Mucosa of gallbladder (tissue), 1 donor: ENCODE measurements at regions not wholly inside any gene's neighbourhood (a gene's known extent, or its start where the extent isn't known, plus 50 kb on each side); places are given as distances from the start of the nearest gene placed in this dataset.

ENCODE experiments used
- DNase-seq: peaks from one replicate; pipeline ENCODE4 v3.0.0-alpha.2; 2020; ENCODE audit warnings: low spot score
- donor health status: DM: no; HTN: no; CAD: no.

- no peak for DNase-seq
These were observed 269.7 kb upstream of the FAR2 start for GRCh38 chr12:28879379-28879778.

- no peak for DNase-seq
These were observed 266.6 kb upstream of the FAR2 start for GRCh38 chr12:28882444-28882843.

- DNase-seq = no peak
These were observed 265.6 kb upstream of the FAR2 start for GRCh38 chr12:28883406-28883997.

- no peak for DNase-seq
These were observed 264.0 kb upstream of the FAR2 start for GRCh38 chr12:28884904-28885679.

- DNase-seq = no peak
These were observed 263.1 kb upstream of the FAR2 start for GRCh38 chr12:28885928-28886327.

- DNase-seq = no peak
These were observed 261.6 kb upstream of the FAR2 start for GRCh38 chr12:28887461-28887990.

- DNase-seq = no peak
These were observed 258.4 kb upstream of the FAR2 start for GRCh38 chr12:28890664-28891063.

- DNase-seq = no peak
These were observed 258.0 kb upstream of the FAR2 start for GRCh38 chr12:28891126-28891525.

- no peak for DNase-seq
These were observed 255.7 kb upstream of the FAR2 start for GRCh38 chr12:28893365-28893764.

- no peak for DNase-seq
These were observed 255.2 kb upstream of the FAR2 start for GRCh38 chr12:28893856-28894255.

GRCh38 chr12:28896421-28896820 is 252.7 kb upstream of the FAR2 start:
- no peak for DNase-seq

- DNase-seq = no peak
These were observed 251.0 kb upstream of the FAR2 start for GRCh38 chr12:28898038-28898437.

- no peak for DNase-seq
These were observed 249.1 kb upstream of the FAR2 start for GRCh38 chr12:28899951-28900350.

- no peak for DNase-seq
These were observed 243.7 kb upstream of the FAR2 start for GRCh38 chr12:28905220-28905955.

GRCh38 chr12:28908646-28909045 is 240.4 kb upstream of the FAR2 start:
- no peak for DNase-seq

GRCh38 chr12:28909291-28909690 is 239.8 kb upstream of the FAR2 start:
- DNase-seq = no peak

- DNase-seq = no peak
These were observed 223.2 kb upstream of the FAR2 start for GRCh38 chr12:28925719-28926376.

- no peak for DNase-seq
These were observed 218.4 kb upstream of the FAR2 start for GRCh38 chr12:28930704-28931103.

GRCh38 chr12:28933176-28933575 is 215.9 kb upstream of the FAR2 start:
- no peak for DNase-seq

GRCh38 chr12:28933864-28934527 is 215.1 kb upstream of the FAR2 start:
- no peak for DNase-seq

GRCh38 chr12:28936221-28936620 is 212.9 kb upstream of the FAR2 start:
- no peak for DNase-seq

- DNase-seq = no peak
These were observed 212.4 kb upstream of the FAR2 start for GRCh38 chr12:28936711-28937110.
